GM18517 (cell line): ENCODE measurements at regions not wholly inside any gene's neighbourhood (a gene's known extent, or its start where the extent isn't known, plus 50 kb on each side); places are given as distances from the start of the nearest gene placed in this dataset.
"Not testable (repeated sequence)": the region's sequence is repeated elsewhere in the genome, so short reads cannot be mapped to it uniquely, and the experiment has no call there.

Source experiments
- ATAC-seq: cut with Tn5 transposase; IDR thresholded peaks from one replicate; pipeline ENCODE4 v1.9.1; 2021; ENCODE audit warnings: mild to moderate bottlenecking, moderate library complexity; ENCODE audit not compliant: unreplicated experiment

- ATAC-seq = no peak
Measured at GRCh38 chr7:81484261-81484660, 285.6 kb downstream of the HGF start.

GRCh38 chr7:81482600-81483186 lies 287.2 kb downstream of the HGF start:
- ATAC-seq = no peak

- no peak for ATAC-seq
Measured at GRCh38 chr7:81478664-81479063, 291.2 kb downstream of the HGF start.

- not testable (repeated sequence) for ATAC-seq
Measured at GRCh38 chr7:81478201-81478600, 291.6 kb downstream of the HGF start.

- ATAC-seq = no peak
Measured at GRCh38 chr7:81473236-81473635, 296.6 kb downstream of the HGF start.

- no peak for ATAC-seq
Measured at GRCh38 chr7:81470724-81471379, 299.0 kb downstream of the HGF start.

GRCh38 chr7:81469869-81470723 lies 299.8 kb downstream of the HGF start:
- ATAC-seq = no peak

GRCh38 chr7:81469153-81469868 lies 300.5 kb downstream of the HGF start:
- no peak for ATAC-seq

- no peak for ATAC-seq
Measured at GRCh38 chr7:81468526-81468925, 301.3 kb downstream of the HGF start.

GRCh38 chr7:81467964-81468363 lies 301.9 kb downstream of the HGF start:
- no peak for ATAC-seq

- ATAC-seq = no peak
Measured at GRCh38 chr7:81462672-81463071, 307.2 kb downstream of the HGF start.

GRCh38 chr7:81460250-81461045 lies 309.4 kb downstream of the HGF start:
- no peak for ATAC-seq

- no peak for ATAC-seq
Measured at GRCh38 chr7:81459485-81459884, 310.4 kb downstream of the HGF start.

- ATAC-seq = no peak
Measured at GRCh38 chr7:81457852-81458522, 311.9 kb downstream of the HGF start.

GRCh38 chr7:81453770-81454169 lies 316.1 kb downstream of the HGF start:
- ATAC-seq = not testable (repeated sequence)

GRCh38 chr7:81449105-81449504 lies 320.7 kb downstream of the HGF start:
- ATAC-seq = no peak

GRCh38 chr7:81447351-81447952 lies 322.4 kb downstream of the HGF start:
- ATAC-seq = no peak

- ATAC-seq = no peak
Measured at GRCh38 chr7:81446212-81446611, 323.6 kb downstream of the HGF start.

- ATAC-seq = no peak
Measured at GRCh38 chr7:81445462-81445861, 324.4 kb downstream of the HGF start.

- no peak for ATAC-seq
Measured at GRCh38 chr7:81441750-81442149, 328.1 kb downstream of the HGF start.
